ENCODE measurements at regions not wholly inside any gene's neighbourhood (a gene's known extent, or its start where the extent isn't known, plus 50 kb on each side); places are given as distances from the start of the nearest gene placed in this dataset.

DNA sequence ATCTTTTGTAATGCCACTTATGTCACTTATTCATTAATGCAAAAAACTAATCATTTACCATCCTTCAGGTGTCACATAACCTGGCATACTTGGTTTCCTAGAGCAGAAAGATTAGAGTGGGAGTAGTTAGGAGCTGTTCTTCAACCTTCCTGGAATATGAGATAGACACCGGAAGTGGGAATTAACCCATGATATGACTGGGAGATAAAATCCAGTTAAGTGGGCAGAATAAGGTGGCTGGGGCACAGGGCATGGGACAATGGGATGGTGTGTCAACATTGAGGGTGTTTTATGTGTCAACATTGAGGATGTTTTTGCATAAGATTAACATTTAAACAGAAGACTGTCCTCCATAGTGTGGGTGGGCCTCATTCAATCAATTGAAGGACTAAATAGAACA is 94.3 kb upstream of the CBLB start:
- Histone ChIP-seq H3K4me1 (ENCODE audit: insufficient read depth, low read length) (no peaks in the 10 kb centered on the region), H3K36me3 (ENCODE audit: insufficient read depth, low read length) (no peaks in the 10 kb centered on the region), H3K9ac (ENCODE audit: low read depth, low read length) (no peak overlapping the region), H3K27ac (ENCODE audit: low read length) (no peak overlapping the region), H3K79me2 (ENCODE audit: insufficient read depth, low read length) (no peaks in the 10 kb centered on the region), H2AFZ (ENCODE audit: low read depth, low read length) (no peak overlapping the region), H3K4me2 (ENCODE audit: insufficient read depth, low read length) (no peak overlapping the region), H3K9me3 (ENCODE audit: insufficient read depth, low read length, severe bottlenecking) (no peaks in the 10 kb centered on the region), H3K27me3 (ENCODE audit: insufficient read depth, low read length, poor library complexity) (no peaks in the 10 kb centered on the region), H4K20me1 (ENCODE audit: insufficient read depth, low read length) (no peaks in the 10 kb centered on the region), H3K4me3 (ENCODE audit: low read depth in 1 of 2, low read length in 2 of 2) (no peak overlapping the region)
- no peak for DNase-seq
- no peak for ATAC-seq (ENCODE audit: insufficient read depth, low read depth)
- TF ChIP-seq EZH2 (IDR thresholded peaks at IDR 0.05; ENCODE audit: borderline replicate concordance, low read depth, low read length, severe bottlenecking), result no peak
- TF ChIP-seq, protein P1, sequence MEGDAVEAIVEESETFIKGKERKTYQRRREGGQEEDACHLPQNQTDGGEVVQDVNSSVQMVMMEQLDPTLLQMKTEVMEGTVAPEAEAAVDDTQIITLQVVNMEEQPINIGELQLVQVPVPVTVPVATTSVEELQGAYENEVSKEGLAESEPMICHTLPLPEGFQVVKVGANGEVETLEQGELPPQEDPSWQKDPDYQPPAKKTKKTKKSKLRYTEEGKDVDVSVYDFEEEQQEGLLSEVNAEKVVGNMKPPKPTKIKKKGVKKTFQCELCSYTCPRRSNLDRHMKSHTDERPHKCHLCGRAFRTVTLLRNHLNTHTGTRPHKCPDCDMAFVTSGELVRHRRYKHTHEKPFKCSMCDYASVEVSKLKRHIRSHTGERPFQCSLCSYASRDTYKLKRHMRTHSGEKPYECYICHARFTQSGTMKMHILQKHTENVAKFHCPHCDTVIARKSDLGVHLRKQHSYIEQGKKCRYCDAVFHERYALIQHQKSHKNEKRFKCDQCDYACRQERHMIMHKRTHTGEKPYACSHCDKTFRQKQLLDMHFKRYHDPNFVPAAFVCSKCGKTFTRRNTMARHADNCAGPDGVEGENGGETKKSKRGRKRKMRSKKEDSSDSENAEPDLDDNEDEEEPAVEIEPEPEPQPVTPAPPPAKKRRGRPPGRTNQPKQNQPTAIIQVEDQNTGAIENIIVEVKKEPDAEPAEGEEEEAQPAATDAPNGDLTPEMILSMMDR (IDR thresholded peaks at IDR 0.05; ENCODE audit: borderline replicate concordance, extremely low read depth, low read length, poor library complexity, severe bottlenecking), result no peak

DNA sequence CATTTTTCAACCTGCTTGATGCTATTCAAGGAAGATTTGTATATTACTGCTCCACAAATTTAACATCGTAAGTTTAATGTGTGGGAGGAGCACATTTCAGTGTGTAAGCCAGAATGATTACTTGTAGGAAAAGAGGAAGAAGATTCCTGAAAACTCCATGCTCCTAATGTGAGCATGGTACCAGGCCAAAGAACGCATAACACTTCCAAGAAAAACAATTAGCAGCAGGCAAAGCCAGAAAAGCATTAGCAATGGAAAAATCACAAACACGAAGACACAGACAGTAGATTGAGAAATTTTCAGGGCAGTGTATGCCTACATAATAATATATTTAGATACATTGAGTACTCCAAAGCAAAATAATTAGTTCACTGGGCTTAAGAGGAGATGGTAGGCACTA is 96.6 kb upstream of the CBLB start:
- Histone ChIP-seq H3K4me3 (ENCODE audit: low read depth in 1 of 2, low read length in 2 of 2) (no peak overlapping the region), H3K9me3 (ENCODE audit: insufficient read depth, low read length, severe bottlenecking) (no peaks in the 10 kb centered on the region), H2AFZ (ENCODE audit: low read depth, low read length) (no peak overlapping the region), H3K27me3 (ENCODE audit: insufficient read depth, low read length, poor library complexity) (no peaks in the 10 kb centered on the region), H3K4me2 (ENCODE audit: insufficient read depth, low read length) (no peak overlapping the region), H3K27ac (ENCODE audit: low read length) (no peak overlapping the region), H3K9ac (ENCODE audit: low read depth, low read length) (no peak overlapping the region), H3K4me1 (ENCODE audit: insufficient read depth, low read length) (peaks cover 4% of the 10 kb centered on the region; the same call in 1 of the 2 replicates), H4K20me1 (ENCODE audit: insufficient read depth, low read length) (no peaks in the 10 kb centered on the region), H3K79me2 (ENCODE audit: insufficient read depth, low read length) (no peaks in the 10 kb centered on the region), H3K36me3 (ENCODE audit: insufficient read depth, low read length) (no peaks in the 10 kb centered on the region)
- ATAC-seq (ENCODE audit: insufficient read depth, low read depth) (no peak), DNase-seq (no peak)
- no peak for TF ChIP-seq EZH2 (IDR thresholded peaks at IDR 0.05; ENCODE audit: borderline replicate concordance, low read depth, low read length, severe bottlenecking)
- TF ChIP-seq, protein P1 (IDR thresholded peaks at IDR 0.05; ENCODE audit: borderline replicate concordance, extremely low read depth, low read length, poor library complexity, severe bottlenecking), result no peak

DNA sequence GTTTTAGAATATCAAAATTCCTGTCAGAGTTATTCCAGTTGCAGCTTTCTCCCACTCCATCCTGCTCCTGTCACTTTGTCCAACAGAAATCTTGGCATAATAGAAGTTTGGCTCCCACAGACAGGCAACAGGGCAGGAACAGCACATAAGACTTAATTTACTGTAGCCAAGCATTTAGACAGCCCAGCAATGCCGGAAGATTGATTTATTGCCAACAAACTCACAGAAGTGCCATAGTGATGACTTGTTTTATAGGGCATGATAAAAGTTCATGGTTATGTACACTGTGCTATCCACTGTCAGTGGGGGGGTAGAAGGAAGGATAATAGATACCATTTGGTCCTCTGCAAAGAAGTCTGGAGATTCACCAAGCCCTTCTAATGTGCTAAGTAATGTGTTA is 98.3 kb upstream of the CBLB start:
- Histone ChIP-seq H4K20me1 (ENCODE audit: insufficient read depth, low read length) (no peaks in the 10 kb centered on the region), H3K4me3 (ENCODE audit: low read depth in 1 of 2, low read length in 2 of 2) (no peak overlapping the region), H3K9me3 (ENCODE audit: insufficient read depth, low read length, severe bottlenecking) (peaks cover 10% of the 10 kb centered on the region), H3K27ac (ENCODE audit: low read length) (no peak overlapping the region), H3K4me2 (ENCODE audit: insufficient read depth, low read length) (no peak overlapping the region), H3K4me1 (ENCODE audit: insufficient read depth, low read length) (peaks cover 5% of the 10 kb centered on the region; the same call in 1 of the 2 replicates), H2AFZ (ENCODE audit: low read depth, low read length) (no peak overlapping the region), H3K36me3 (ENCODE audit: insufficient read depth, low read length) (no peaks in the 10 kb centered on the region), H3K9ac (ENCODE audit: low read depth, low read length) (no peak overlapping the region), H3K79me2 (ENCODE audit: insufficient read depth, low read length) (no peaks in the 10 kb centered on the region), H3K27me3 (ENCODE audit: insufficient read depth, low read length, poor library complexity) (no peaks in the 10 kb centered on the region)
- no peak for DNase-seq
- no peak for ATAC-seq (ENCODE audit: insufficient read depth, low read depth)
- no peak for TF ChIP-seq EZH2 (IDR thresholded peaks at IDR 0.05; ENCODE audit: borderline replicate concordance, low read depth, low read length, severe bottlenecking)

DNA sequence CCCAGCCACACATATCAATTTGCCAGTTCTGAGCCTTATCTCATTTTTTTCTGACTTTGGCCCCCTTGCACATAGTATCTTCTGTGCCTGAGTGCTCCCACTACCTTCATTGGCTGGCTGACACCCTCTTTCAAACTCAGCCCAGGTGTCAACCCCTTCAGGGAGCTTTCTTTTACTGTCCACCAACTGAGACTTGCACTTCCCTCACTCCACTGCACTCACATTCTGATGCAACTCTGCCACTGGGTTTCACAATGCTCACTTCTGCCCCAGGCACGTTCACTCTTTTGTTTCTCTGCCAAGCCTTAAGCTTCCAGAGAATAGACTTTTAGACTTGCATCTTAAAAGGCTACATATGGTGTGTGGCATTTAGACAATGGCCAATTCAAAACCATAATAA is 101.5 kb upstream of the CBLB start:
- H3K4me1 ChIP-seq (ENCODE audit: insufficient read depth, low read length), result peaks cover 5% of the 10 kb centered on the region; the same call in 1 of the 2 replicates
- no peak overlapping the region for H3K9ac ChIP-seq (ENCODE audit: low read depth, low read length)
- H3K27me3 ChIP-seq (ENCODE audit: insufficient read depth, low read length, poor library complexity), result no peaks in the 10 kb centered on the region
- peaks cover 13% of the 10 kb centered on the region for H3K9me3 ChIP-seq (ENCODE audit: insufficient read depth, low read length, severe bottlenecking)
- H3K79me2 ChIP-seq (ENCODE audit: insufficient read depth, low read length), result no peaks in the 10 kb centered on the region
- no peaks in the 10 kb centered on the region for H3K36me3 ChIP-seq (ENCODE audit: insufficient read depth, low read length)
- peak; percentile 29 for DNase-seq
- ATAC-seq (ENCODE audit: insufficient read depth, low read depth), result peak; percentile 44; the same call in 2 of the 3 replicates
- H2AFZ ChIP-seq (ENCODE audit: low read depth, low read length), result peak overlapping the region; percentile 31; the same call in 1 of the 2 replicates
- H3K4me3 ChIP-seq (ENCODE audit: low read depth in 1 of 2, low read length in 2 of 2), result no peak overlapping the region
- H3K4me2 ChIP-seq (ENCODE audit: insufficient read depth, low read length), result no peak overlapping the region
- no peaks in the 10 kb centered on the region for H4K20me1 ChIP-seq (ENCODE audit: insufficient read depth, low read length)
- no peak for TF ChIP-seq EZH2 (IDR thresholded peaks at IDR 0.05; ENCODE audit: borderline replicate concordance, low read depth, low read length, severe bottlenecking)
- TF ChIP-seq, protein P1 (IDR thresholded peaks at IDR 0.05; ENCODE audit: borderline replicate concordance, extremely low read depth, low read length, poor library complexity, severe bottlenecking), result no peak
- H3K27ac ChIP-seq (ENCODE audit: low read length), result no peak overlapping the region
